ENCODE measurements at regions not wholly inside any gene's neighbourhood (a gene's known extent, or its start where the extent isn't known, plus 50 kb on each side); places are given as distances from the start of the nearest gene placed in this dataset.
A peak's percentile ranks its signal among the peaks of the same experiment; 100 is the strongest.
"Not testable (repeated sequence)": the region's sequence is repeated elsewhere in the genome, so short reads cannot be mapped to it uniquely, and the experiment has no call there.

DNA sequence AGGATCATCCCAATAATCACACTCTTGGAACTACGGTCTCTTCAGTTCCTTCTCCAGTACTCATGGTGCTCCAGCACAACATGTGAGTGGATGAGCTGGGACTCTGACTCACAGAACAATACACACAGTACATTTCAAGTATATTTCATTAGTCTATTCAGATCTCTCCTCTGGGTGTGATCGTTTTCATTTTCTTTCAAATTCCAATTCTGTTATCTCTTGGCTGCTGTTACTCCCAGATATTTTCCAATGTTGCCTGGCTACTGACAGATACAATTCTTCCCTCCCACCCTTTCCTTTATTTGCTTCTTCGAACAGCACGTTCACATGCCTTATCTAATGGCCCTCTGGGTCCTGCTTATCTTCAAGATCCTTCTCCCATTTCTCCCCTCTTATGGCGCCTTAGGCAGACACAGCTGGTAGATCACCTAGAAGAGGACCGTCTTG, 216.0 kb downstream of the ACKR3 start:
- no peak overlapping the region for H2AK5ac ChIP-seq (ENCODE audit: low read length)
- H3K36me3 ChIP-seq (ENCODE audit: control insufficient read depth in 1 of 2, insufficient read depth in 2 of 2, low read length in 2 of 2): peaks cover 7 to 12% of the 10 kb centered on the region in 2 experiments
- H3K79me1 ChIP-seq (ENCODE audit: low read length): peaks cover 22% of the 10 kb centered on the region
- H3K27me3 ChIP-seq (ENCODE audit: insufficient read depth, low read length): no peaks in the 10 kb centered on the region
- no peak overlapping the region for H3K4me2 ChIP-seq (ENCODE audit: low read length)
- peaks cover 5 to 18% of the 10 kb centered on the region in 2 experiments for H3K4me1 ChIP-seq (ENCODE audit: control insufficient read depth in 1 of 2, insufficient read depth in 2 of 2, low read length in 2 of 2)
- H4K12ac ChIP-seq (ENCODE audit: low read depth, low read length): no peak overlapping the region
- H4K91ac ChIP-seq (ENCODE audit: low read depth, low read length): peak overlapping the region; percentile 71
- H3K23ac ChIP-seq (ENCODE audit: low read length): no peak overlapping the region
- H3K14ac ChIP-seq (ENCODE audit: low read length): no peak overlapping the region
- no peak overlapping the region for H4K8ac ChIP-seq (ENCODE audit: low read depth, low read length)
- no peak overlapping the region for H3K4me3 ChIP-seq (ENCODE audit: low read depth, low read length)
- H3K18ac ChIP-seq (ENCODE audit: low read length): no peak overlapping the region
- peak; percentile 86 to 98 for DNase-seq
- H3K9ac ChIP-seq (ENCODE audit: low read length): no peak overlapping the region
- H3K27ac ChIP-seq (ENCODE audit: low read depth, low read length): no peak overlapping the region
- H2BK5ac ChIP-seq (ENCODE audit: low read depth, low read length, poor library complexity): no peak overlapping the region
- peaks cover 6% of the 10 kb centered on the region for H3K9me3 ChIP-seq (ENCODE audit: insufficient read depth, low read depth, low read length)
- H2BK12ac ChIP-seq (ENCODE audit: low read length): peak overlapping the region; percentile 40
- no CpG with 5 or more reads among the region's 6 CpGs for WGBS (ENCODE audit: extremely low coverage, insufficient coverage, insufficient read length)
- no peak overlapping the region for H3K4ac ChIP-seq (ENCODE audit: low read depth, low read length)
- H2BK120ac ChIP-seq (ENCODE audit: insufficient read depth, low read length, poor library complexity): peak overlapping the region; percentile 60
- H3K79me2 ChIP-seq (ENCODE audit: control insufficient read depth, insufficient read depth, low read length, poor library complexity): no peaks in the 10 kb centered on the region
- H2AFZ ChIP-seq (ENCODE audit: insufficient read depth, low read length, poor library complexity): no peak overlapping the region

DNA sequence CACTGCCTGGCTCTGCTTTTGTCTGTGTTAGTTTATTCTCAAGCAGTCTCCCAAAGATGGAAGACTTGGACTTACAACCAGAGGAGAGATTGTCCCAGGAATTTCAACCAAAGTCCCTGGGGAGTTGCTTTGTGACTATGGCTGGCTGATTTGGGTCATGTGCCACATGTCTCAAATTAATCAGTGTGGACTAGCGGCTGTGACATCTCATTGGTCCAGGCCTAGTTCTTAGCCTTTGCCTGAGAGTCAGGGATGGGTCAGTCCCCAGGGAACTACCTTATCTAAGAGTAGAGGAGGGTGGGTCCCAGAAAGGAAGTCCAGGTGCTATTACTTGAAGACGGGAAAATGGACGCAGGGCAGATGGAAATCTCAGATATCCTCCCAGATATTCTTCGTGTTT, 217.1 kb downstream of the ACKR3 start:
- Histone ChIP-seq H3K79me1 (ENCODE audit: low read length) (peaks cover 22% of the 10 kb centered on the region), H3K4ac (ENCODE audit: low read depth, low read length) (no peak overlapping the region), H3K14ac (ENCODE audit: low read length) (no peak overlapping the region), H2AFZ (ENCODE audit: insufficient read depth, low read length, poor library complexity) (no peak overlapping the region), H4K91ac (ENCODE audit: low read depth, low read length) (no peak overlapping the region), H3K79me2 (ENCODE audit: control insufficient read depth, insufficient read depth, low read length, poor library complexity) (no peaks in the 10 kb centered on the region), H3K4me2 (ENCODE audit: low read length) (no peak overlapping the region), H3K23ac (ENCODE audit: low read length) (no peak overlapping the region), H3K4me1 (ENCODE audit: control insufficient read depth in 1 of 2, insufficient read depth in 2 of 2, low read length in 2 of 2) (peaks cover 5 to 14% of the 10 kb centered on the region in 2 experiments), H2BK12ac (ENCODE audit: low read length) (no peak overlapping the region), H4K12ac (ENCODE audit: low read depth, low read length) (no peak overlapping the region), H3K18ac (ENCODE audit: low read length) (peak overlapping the region; percentile 73), H2BK120ac (ENCODE audit: insufficient read depth, low read length, poor library complexity) (no peak overlapping the region), H3K9me3 (ENCODE audit: insufficient read depth, low read depth, low read length) (peaks cover 6% of the 10 kb centered on the region), H3K9ac (ENCODE audit: low read length) (no peak overlapping the region), H2BK5ac (ENCODE audit: low read depth, low read length, poor library complexity) (no peak overlapping the region), H3K36me3 (ENCODE audit: control insufficient read depth in 1 of 2, insufficient read depth in 2 of 2, low read length in 2 of 2) (peaks cover 4 to 7% of the 10 kb centered on the region in 2 experiments), H3K4me3 (ENCODE audit: low read depth, low read length) (no peak overlapping the region), H2AK5ac (ENCODE audit: low read length) (peak overlapping the region; percentile 26), H4K8ac (ENCODE audit: low read depth, low read length) (no peak overlapping the region), H3K27ac (ENCODE audit: low read depth, low read length) (no peak overlapping the region), H3K27me3 (ENCODE audit: insufficient read depth, low read length) (no peaks in the 10 kb centered on the region)
- peak; percentile 77 to 79 for DNase-seq
- WGBS (ENCODE audit: extremely low coverage, insufficient coverage, insufficient read length): no CpG with 5 or more reads among the region's 4 CpGs

DNA sequence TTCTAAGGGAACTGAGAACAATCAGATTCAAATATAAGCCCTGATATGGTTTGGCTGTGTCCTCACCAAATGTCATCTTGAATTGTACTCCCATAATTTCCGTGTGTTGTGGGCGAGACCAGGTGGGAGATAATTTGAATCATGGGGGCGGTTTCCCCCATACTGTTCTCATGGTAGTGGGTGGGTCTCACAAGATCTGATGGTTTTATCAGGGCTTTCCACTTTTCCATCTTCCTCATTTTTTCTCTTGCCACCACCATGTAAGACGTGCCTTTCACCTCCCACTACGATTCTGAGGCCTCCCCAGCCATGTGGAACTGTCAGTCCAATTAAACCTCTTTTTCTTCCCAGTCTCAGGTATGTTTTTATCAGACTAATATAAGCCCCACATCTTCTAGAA, 217.8 kb downstream of the ACKR3 start:
- not testable (repeated sequence) for H2BK12ac ChIP-seq (ENCODE audit: low read length); H4K8ac ChIP-seq (ENCODE audit: low read depth, low read length); H3K14ac ChIP-seq (ENCODE audit: low read length); H3K9me3 ChIP-seq (ENCODE audit: insufficient read depth, low read depth, low read length); H3K4me3 ChIP-seq (ENCODE audit: low read depth, low read length); H2AK5ac ChIP-seq (ENCODE audit: low read length); H3K4ac ChIP-seq (ENCODE audit: low read depth, low read length); H4K91ac ChIP-seq (ENCODE audit: low read depth, low read length); H3K27me3 ChIP-seq (ENCODE audit: insufficient read depth, low read length); H3K27ac ChIP-seq (ENCODE audit: low read depth, low read length); H2BK120ac ChIP-seq (ENCODE audit: insufficient read depth, low read length, poor library complexity); H4K12ac ChIP-seq (ENCODE audit: low read depth, low read length); H2AFZ ChIP-seq (ENCODE audit: insufficient read depth, low read length, poor library complexity); H3K18ac ChIP-seq (ENCODE audit: low read length); H3K36me3 ChIP-seq (ENCODE audit: control insufficient read depth in 1 of 2, insufficient read depth in 2 of 2, low read length in 2 of 2); H3K9ac ChIP-seq (ENCODE audit: low read length); H3K79me2 ChIP-seq (ENCODE audit: control insufficient read depth, insufficient read depth, low read length, poor library complexity); H3K4me1 ChIP-seq (ENCODE audit: control insufficient read depth in 1 of 2, insufficient read depth in 2 of 2, low read length in 2 of 2); DNase-seq; H3K4me2 ChIP-seq (ENCODE audit: low read length); H3K23ac ChIP-seq (ENCODE audit: low read length); H2BK5ac ChIP-seq (ENCODE audit: low read depth, low read length, poor library complexity)
- peaks cover 17% of the 10 kb centered on the region for H3K79me1 ChIP-seq (ENCODE audit: low read length)
- no CpG with 5 or more reads among the region's 5 CpGs for WGBS (ENCODE audit: extremely low coverage, insufficient coverage, insufficient read length)

DNA sequence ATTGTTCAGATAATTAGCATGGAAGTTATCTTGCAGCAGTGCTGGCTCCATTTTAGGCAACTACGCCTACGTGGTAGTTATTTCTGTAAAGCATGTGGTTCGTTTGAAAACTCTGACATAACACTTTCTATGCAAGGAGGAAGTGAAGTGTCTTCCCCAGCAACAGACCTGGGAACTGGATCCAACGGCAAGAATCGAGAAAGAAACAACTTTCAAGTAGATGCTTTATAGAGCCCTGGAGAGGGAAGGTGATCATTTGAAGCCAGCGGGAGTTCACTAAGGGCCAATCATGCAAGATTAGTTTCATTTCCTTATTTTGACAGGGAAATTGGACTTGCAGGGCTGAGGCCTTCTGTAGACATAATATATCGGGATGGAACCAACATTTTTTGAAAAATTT, 218.3 kb downstream of the ACKR3 start:
- no peak overlapping the region for H3K27ac ChIP-seq (ENCODE audit: low read depth, low read length)
- no peak overlapping the region for H3K9ac ChIP-seq (ENCODE audit: low read length)
- H2AK5ac ChIP-seq (ENCODE audit: low read length): no peak overlapping the region
- no peak overlapping the region for H3K4me3 ChIP-seq (ENCODE audit: low read depth, low read length)
- no peaks in the 10 kb centered on the region for H3K79me2 ChIP-seq (ENCODE audit: control insufficient read depth, insufficient read depth, low read length, poor library complexity)
- H3K4ac ChIP-seq (ENCODE audit: low read depth, low read length): no peak overlapping the region
- no CpG with 5 or more reads among the region's 7 CpGs for WGBS (ENCODE audit: extremely low coverage, insufficient coverage, insufficient read length)
- H3K14ac ChIP-seq (ENCODE audit: low read length): no peak overlapping the region
- H2BK5ac ChIP-seq (ENCODE audit: low read depth, low read length, poor library complexity): no peak overlapping the region
- no peak overlapping the region for H3K4me2 ChIP-seq (ENCODE audit: low read length)
- H4K8ac ChIP-seq (ENCODE audit: low read depth, low read length): no peak overlapping the region
- no peak overlapping the region for H3K23ac ChIP-seq (ENCODE audit: low read length)
- H2BK120ac ChIP-seq (ENCODE audit: insufficient read depth, low read length, poor library complexity): no peak overlapping the region
- peaks cover 6% of the 10 kb centered on the region for H3K9me3 ChIP-seq (ENCODE audit: insufficient read depth, low read depth, low read length)
- H3K79me1 ChIP-seq (ENCODE audit: low read length): peaks cover 17% of the 10 kb centered on the region
- no peak for DNase-seq
- H4K12ac ChIP-seq (ENCODE audit: low read depth, low read length): no peak overlapping the region
- H3K4me1 ChIP-seq (ENCODE audit: control insufficient read depth in 1 of 2, insufficient read depth in 2 of 2, low read length in 2 of 2): peaks cover 5 to 9% of the 10 kb centered on the region in 2 experiments
- no peak overlapping the region for H4K91ac ChIP-seq (ENCODE audit: low read depth, low read length)
- no peak overlapping the region for H2AFZ ChIP-seq (ENCODE audit: insufficient read depth, low read length, poor library complexity)
- H3K36me3 ChIP-seq (ENCODE audit: control insufficient read depth in 1 of 2, insufficient read depth in 2 of 2, low read length in 2 of 2): peaks cover 4 to 5% of the 10 kb centered on the region in 2 experiments
- H2BK12ac ChIP-seq (ENCODE audit: low read length): no peak overlapping the region
- no peaks in the 10 kb centered on the region for H3K27me3 ChIP-seq (ENCODE audit: insufficient read depth, low read length)
- H3K18ac ChIP-seq (ENCODE audit: low read length): no peak overlapping the region
